GM12891 (cell line): ENCODE measurements at regions not wholly inside any gene's neighbourhood (a gene's known extent, or its start where the extent isn't known, plus 50 kb on each side); places are given as distances from the start of the nearest gene placed in this dataset.

Experiments
- DNase-seq: peaks from one replicate; pipeline ENCODE4 v3.0.0; 2011; ENCODE audit warnings: low spot score; ENCODE audit not compliant: insufficient read length
- FAIRE-seq: peaks from 2 replicates; lab custom pipeline; 2011; peaks lifted over from hg19 to GRCh38; lab: Jason Lieb, UNC
- PAX5 ChIP-seq: IDR thresholded peaks from 2 replicates; pipeline ENCODE4 v1.6.1; 2011; ENCODE audit warnings: low read length, moderate library complexity, mild to moderate bottlenecking; ENCODE audit not compliant: insufficient read depth, severe bottlenecking
- POLR2A ChIP-seq: IDR thresholded peaks from 2 replicates; pipeline ENCODE4 v1.6.1; 2011; ENCODE audit warnings: low read depth, low read length, control low read depth
- POLR2AphosphoS5 ChIP-seq: IDR thresholded peaks from 2 replicates; pipeline ENCODE4 v1.6.1; 2011; ENCODE audit warnings: low read depth, low read length, control low read depth
- POU2F2 ChIP-seq: IDR thresholded peaks from 2 replicates; pipeline ENCODE4 v1.6.1; 2011; ENCODE audit warnings: low read depth, mild to moderate bottlenecking, control low read depth, low read length, moderate library complexity
- SPI1 ChIP-seq: IDR thresholded peaks from 2 replicates; pipeline ENCODE4 v1.6.1; 2011; ENCODE audit warnings: low read depth, low read length, control low read depth
- TAF1 ChIP-seq: IDR thresholded peaks from 2 replicates; pipeline ENCODE4 v1.6.1; 2011; ENCODE audit warnings: low read depth, low read length, control low read depth

DNA sequence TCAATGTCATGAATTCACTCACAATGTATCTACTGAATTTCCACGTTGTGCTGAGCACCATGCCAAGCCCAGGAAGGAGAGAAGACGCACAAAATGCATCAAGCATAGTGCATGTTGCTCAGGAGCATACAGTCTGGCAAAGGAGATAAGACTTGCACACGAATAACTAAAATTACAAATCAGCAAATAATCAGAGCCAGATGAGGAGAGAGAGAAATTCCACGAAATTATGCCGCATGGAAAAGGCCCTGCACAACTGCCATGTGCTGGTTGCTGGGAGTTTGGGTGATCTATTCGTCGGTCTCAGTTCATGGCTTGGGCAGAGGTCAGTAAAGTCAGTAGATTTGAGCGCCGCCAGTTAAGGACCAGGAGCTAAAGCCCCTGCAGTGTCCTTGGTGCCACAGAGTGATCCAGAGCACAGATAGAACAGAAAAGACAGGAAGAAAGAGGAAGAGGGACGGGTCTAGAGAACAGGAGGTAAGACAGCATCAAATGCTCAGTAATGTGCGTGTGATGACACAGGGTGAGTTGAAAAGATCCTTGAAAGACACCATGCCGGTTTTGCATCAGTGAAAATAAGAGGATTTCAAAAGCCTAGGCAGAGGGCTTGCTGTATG, 55.1 kb upstream of the ZNF281 start:
- peak; percentile 23 for FAIRE-seq

More for the DNA sequence above, 55.1 kb upstream of the ZNF281 start:
- TF ChIP-seq POU2F2 (no peak), PAX5 (no peak), POLR2A (no peak), TAF1 (no peak), SPI1 (no peak), POLR2AphosphoS5 (no peak)
- no peak for DNase-seq
